Left renal pelvis (tissue), 4 donors: ENCODE measurements at regions not wholly inside any gene's neighbourhood (a gene's known extent, or its start where the extent isn't known, plus 50 kb on each side); places are given as distances from the start of the nearest gene placed in this dataset.
"Not testable (repeated sequence)": the region's sequence is repeated elsewhere in the genome, so short reads cannot be mapped to it uniquely, and the experiment has no call there.

Experiments
- DNase-seq, 4 donors: peaks; one replicate each; pipeline ENCODE4 v3.0.0-alpha.2; 2013; ENCODE audit warnings: low read depth in 4 of 4, low spot score in 3 of 4

DNA sequence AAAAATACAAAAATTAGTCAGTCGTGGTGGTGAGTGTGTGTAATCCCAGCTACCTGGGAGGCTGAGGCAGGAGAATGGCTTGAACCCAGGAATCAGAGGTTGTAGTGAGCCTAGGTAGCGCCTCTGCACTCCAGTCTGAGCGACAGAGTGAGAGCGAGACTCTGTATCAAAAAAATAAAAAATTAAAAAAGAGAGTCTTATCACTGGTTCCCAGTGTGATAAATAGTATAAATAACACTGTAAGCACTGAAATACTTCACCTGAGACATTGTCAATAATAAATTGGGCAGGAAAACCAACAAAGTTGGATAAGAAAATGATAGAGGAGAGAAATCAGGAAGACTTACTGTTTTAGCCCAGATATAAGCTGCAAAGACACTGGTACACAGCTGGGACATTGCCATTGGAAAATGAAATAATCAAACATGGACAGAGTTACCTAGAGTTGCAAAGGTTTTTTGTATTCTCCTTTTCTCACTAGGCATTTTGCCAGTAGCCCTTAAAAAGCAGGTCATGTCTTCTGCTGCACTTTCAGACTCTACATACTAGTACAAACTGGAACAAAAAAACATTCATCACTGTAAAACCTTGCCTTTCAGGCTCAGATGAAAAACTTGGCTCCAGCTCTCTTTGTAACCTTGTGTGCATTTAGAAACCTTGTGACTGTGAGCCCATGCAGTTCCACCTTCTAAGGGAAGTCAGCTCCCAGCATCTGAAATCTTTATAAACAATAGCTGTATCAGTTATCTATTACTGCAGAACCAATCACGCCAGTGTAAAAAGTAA lies 55.0 kb upstream of the PPP1R2C start:
- no peak for DNase-seq

- DNase-seq = not testable (repeated sequence)
Observed at GRCh38 chrX:42833550-42833940, 55.6 kb upstream of the PPP1R2C start.

DNA sequence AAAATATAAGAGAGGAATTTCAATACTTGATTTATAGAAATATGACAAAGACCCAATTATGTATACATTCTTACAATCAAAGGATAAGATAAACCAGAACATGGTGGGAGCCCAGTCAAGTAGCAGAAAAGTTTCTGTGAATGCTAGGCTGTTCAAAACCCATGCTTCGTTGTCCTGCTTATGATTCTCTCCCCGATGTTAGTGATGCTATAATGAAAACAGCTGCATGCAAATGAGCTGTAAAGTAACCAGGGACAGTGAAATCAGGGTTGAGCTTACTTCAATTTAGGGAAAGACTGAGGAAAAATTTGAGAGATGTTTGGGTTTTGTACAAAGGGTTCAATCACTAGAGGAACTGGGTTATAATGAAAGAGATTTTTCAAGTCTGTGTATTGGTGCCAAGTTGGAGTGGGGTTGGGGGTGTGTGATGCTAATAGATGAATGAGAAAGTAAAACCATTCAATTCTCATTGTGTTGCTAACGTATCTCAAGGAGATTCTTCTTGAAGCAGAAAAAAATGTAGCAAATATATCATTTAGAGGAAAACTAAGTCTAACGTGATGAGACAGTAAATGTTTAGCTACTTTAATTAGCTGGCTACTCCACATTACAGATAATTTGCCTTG lies 59.3 kb upstream of the PPP1R2C start:
- DNase-seq = no peak

DNA sequence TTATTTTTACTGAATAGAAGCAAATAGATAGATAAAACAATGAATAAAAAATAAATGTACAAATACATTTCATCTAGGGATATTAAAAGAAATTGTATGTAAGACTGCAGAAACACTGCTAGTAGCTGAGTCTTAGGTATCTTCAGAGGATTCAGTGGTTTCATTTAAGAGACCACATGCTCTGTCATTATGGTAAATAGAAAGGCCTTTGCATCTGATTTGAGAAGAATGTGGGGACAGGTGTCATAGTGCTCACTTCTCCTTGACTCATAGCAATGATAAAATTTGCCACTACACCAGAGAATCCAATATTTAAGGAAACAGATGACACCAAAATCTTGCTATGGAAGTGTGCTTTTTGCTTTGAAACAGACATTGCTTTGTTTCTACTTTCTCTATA lies 59.8 kb upstream of the PPP1R2C start:
- DNase-seq = no peak

DNA sequence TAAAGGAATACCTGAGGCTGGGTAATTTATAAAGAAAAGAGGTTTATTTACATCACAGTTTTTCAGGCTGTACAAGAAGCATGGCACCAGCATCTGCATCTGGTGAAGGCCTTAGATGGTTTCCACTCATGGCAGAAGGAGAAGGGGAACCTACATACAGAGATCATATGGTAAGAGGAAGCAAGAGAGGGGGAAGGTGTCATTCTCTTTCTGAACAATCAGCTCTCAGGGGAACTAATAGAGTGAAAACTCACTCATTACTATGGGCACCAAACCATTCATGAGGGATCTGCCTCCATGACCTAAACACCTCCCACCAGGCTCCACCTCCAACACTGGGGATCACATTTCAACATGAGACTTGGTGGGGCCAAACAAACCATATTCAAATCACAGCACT lies 61.7 kb upstream of the PPP1R2C start:
- DNase-seq = no peak

DNA sequence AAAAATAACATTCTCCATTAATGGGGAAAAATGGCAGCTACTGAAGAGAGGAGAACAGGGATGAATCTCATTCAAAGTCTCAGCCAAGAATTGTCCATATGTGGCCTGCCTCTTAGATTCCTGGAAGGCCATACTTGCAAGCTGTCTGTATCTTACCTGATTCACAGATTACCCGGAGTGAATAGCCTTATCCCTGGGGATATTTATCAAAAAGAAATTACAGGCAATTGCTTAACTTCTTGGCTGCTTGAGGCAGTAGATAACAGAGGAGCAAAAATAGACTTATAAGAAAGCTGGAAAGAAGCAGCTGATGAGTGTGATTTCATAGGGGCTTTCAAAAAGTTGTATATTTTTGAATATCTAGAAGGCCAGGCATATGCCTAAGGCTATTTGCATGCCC lies 68.8 kb upstream of the PPP1R2C start:
- no peak for DNase-seq

DNA sequence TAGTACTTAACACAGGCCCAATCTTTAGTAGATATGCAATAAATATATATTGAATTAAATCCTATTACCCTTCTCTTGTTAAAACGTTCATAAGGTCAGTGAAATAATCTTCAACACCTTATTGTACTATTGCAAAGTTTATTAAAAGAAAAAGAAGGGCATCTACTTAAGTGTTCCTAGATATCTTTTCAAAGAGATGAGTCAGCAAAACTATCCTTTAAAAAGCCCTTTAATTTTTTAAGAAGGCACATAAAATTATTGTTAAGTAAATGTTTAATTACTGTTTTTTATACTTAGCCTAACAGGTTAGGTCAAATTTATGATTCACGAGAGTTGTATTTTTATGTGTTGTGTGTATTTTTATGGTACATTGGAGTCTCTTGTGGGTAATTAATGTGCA lies 77.3 kb upstream of the PPP1R2C start:
- DNase-seq = no peak

DNA sequence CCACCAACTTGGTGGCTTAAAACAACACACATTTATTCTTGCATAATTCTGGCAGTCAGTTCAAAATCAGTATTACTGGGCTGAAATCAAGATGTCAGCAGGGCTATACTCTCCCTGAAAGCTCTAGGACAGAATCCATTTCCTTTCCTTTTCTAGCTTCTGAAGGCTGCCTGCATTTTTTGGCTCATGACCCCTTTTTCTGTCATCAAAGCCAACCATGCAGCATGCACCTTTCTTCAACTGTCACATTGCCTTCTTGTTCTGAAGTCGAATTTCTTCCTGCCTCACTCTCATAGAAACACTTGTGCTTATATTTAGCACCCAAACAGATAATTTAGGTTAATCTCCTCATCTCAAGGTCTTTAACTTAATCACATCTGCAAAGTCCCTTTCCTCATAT lies 79.8 kb upstream of the PPP1R2C start:
- no peak for DNase-seq

GRCh38 chrX:42869011-42869410 lies 91.0 kb upstream of the PPP1R2C start:
- DNase-seq = no peak

DNA sequence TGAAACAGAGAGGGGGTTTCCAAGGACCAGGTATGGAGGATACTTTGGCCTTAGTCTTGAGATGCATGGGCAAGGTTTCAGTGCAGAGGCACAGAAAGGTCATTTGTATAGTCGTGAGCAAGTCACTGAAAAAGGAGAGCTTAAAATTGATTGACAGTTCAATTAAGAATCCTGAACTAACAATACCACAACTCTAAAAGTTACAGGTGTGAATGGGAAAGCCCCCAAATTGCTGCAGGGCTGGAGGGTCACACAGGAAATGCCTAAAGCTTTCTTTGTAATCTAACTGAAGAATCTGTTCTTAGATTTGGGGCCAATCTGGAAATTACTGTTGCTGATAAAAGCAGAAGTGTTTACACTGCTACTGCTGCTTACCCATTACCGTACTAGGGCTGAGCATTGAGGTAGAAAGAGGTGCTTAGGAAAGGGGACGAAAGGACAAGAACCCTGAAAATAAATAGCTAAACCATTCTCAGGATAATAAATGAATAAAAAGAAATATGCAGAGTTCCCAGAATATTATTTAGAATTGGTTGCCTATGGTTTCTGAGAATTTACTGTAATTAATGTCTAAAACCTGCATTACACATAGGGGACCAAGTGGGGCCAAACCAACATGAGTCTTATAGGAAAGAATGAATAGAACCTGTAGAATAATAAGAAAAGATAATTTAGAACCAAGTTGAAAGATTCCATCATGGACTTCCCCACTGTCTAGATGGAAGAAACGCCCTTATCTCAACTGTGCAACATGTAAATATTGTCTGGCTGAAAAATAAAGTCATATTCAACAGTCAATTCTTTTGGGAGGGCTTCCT lies 91.9 kb upstream of the PPP1R2C start:
- DNase-seq = no peak

DNA sequence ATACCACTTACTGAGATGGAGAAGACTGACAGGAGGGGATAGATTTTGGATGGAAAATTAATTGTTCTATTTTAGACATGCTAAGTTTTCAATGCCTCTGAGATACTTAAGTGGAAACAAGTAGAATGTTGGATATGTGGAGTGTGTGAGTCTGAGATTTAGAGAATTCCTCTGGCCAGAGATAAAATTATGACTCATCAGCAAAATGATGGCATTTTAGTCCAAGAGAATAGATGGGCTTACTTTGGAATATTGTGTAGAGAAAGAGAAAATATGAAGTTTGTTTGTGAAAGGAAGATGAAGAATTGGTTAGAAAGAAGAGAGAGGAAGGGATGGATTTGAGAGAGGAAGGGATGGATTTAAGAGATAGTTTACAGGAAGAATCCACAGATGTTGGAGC lies 108.6 kb upstream of the PPP1R2C start:
- DNase-seq = no peak

DNA sequence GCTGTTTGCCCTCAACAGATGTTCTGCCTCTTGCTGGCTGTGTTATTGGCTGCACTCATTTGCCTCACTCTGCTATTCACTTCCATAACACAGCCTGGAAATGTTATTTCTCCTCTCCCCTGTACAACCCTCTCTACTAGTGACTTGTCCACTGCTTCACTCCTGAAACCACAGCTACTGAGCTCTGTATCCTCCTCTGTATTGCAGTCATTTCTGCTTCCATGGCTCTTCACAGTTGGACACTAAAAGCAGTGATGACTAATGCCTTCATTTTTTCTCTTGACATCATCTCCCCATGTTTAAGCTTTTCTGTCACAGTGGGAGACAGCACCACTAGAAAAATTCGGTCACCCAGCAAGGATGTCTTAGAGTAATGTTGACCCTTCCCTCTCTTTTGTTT lies 123.0 kb upstream of the PPP1R2C start:
- DNase-seq = no peak

GRCh38 chrX:42902513-42902912 lies 124.5 kb upstream of the PPP1R2C start:
- DNase-seq = no peak

DNA sequence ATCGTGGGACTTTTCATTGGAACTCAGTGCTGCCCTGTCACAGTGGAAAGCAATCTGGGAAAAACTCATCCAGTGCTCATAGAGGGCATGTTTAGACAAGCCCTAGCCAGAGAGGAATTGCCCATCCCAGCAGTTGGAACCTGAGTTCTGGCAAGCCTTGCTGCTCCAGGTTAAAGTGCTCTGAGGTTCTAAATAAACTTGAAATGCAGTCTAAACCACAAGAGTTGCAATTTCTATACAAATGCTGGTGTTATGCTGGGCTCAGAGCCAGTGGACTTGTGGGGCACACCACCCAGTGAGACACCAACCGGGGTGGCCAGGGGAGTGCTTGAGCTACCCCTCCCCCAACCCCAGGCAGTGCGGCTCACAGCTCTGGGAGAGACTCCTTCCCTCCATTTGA lies 142.8 kb upstream of the PPP1R2C start:
- DNase-seq = no peak

DNA sequence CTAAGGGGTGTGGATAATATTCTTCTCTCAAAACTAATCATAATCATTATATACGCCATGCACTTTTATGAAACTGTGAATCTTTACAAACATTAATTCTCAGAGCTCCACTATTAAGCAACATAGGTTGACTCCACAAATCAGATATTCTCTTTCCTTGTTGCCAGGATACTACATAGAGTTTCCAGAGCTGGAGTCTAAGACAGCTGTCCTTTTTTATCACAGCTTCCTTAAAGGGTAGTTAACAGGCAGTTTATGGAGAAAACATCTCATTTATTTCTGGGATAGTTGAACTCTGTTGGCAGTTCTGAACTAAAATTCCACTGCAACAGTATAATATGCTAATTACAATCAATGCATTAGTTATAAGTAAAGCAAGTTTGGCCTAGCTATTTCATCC lies 152.1 kb upstream of the PPP1R2C start:
- DNase-seq = no peak

GRCh38 chrX:42930951-42931350 lies 153.0 kb upstream of the PPP1R2C start:
- DNase-seq = no peak

- no peak for DNase-seq
Observed at GRCh38 chrX:42933187-42933586, 155.2 kb upstream of the PPP1R2C start.

DNA sequence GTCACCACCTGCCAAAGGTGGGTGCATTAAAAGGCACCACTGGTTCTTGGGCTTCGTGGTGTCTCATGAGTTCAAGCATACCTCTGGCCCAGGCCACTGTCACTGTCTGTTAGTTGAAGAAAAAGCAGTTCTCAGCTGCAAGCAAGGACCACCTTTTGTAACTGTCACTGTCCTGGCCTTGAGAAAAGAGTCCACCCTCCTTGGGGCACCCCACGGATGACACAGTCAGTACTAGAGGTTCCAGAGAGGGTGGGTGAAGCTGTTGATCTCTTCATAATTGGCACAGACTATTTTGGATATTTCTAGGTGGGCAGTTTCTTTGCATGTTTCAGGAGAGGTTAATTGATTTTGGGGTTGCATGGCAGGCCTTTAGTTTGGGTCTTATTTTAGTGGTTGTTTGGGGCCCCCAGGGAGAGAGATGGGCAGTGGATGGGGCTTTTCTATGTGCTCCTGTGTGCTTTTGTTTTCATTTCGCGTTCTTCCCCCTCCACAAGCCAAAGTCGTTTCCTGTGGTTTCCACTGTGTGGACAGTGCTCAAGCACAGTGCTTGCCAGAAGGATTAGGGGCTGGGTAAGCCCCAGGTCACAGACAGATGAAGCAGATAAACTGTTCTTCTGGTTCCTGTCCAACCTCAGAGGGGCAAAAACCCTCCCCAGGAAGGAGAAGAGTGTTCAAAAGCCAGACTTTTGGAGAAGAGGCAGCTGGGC lies 156.2 kb upstream of the PPP1R2C start:
- DNase-seq = no peak

GRCh38 chrX:42941671-42942070 lies 163.7 kb upstream of the PPP1R2C start:
- DNase-seq = no peak

DNA sequence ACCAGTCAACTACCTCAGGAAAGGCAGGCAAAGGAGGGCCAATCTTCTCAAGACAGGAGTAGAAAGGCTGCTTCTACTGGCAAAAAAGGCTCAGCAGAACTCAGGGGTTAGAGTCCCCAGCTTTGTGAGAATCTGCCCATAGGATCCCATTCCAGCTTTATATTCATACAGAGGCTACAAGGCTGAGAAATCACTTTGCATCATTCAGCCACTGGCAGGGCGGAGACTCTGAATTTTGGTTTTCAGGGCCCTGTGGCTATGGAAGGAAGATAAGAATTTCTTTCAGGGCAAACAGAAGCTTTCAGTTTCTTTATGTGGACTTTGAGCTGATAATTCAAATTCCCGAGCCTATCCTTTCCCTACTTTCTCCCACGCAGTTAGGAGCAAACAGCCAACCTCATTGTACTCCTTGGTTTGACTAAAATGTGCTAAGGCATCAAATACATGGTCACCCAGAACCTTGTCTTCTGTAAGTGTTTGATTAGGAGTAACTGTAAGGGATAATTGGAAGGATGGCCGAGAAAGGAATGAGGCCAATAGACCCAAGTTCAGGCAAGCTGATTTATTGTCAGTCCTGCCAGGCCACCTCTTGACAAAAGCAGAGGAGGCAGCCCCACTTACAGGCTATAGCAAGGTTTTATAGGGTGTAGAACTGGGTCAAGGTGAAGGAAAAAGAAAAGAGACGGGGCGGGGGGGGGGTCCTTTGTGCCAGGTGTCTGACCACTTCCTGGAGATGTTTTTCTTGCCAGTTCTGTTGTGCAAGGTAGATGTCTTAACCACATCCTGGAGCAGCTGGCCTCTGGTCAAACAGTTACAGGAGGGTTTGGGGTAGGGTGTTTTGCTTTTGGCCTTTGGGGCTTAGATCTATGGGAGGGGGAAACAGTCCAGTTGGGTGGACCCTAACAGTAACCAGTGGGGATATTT lies 165.3 kb upstream of the PPP1R2C start:
- no peak for DNase-seq
